ENCODE measurements at regions not wholly inside any gene's neighbourhood (a gene's known extent, or its start where the extent isn't known, plus 50 kb on each side); places are given as distances from the start of the nearest gene placed in this dataset.

- no peak for TF ChIP-seq CTCF (IDR thresholded peaks at IDR 0.05; ENCODE audit: low read depth, low read length)
- no peak overlapping the region for H3K4me3 ChIP-seq (ENCODE audit: low read depth, low read length)
Observed at GRCh38 chr21:23101111-23101510, 2102.9 kb downstream of the NCAM2 start.

GRCh38 chr21:23108533-23108932 is 2110.3 kb downstream of the NCAM2 start:
- no peak overlapping the region for H3K4me3 ChIP-seq (ENCODE audit: low read depth, low read length)
- TF ChIP-seq CTCF (IDR thresholded peaks at IDR 0.05; ENCODE audit: low read depth, low read length), result no peak

GRCh38 chr21:23111070-23111600 is 2112.9 kb downstream of the NCAM2 start:
- no peak for TF ChIP-seq CTCF (IDR thresholded peaks at IDR 0.05; ENCODE audit: low read depth, low read length)

GRCh38 chr21:23119491-23119890 is 2121.3 kb downstream of the NCAM2 start:
- no peak overlapping the region for H3K4me3 ChIP-seq (ENCODE audit: low read depth, low read length)
- TF ChIP-seq CTCF (IDR thresholded peaks at IDR 0.05; ENCODE audit: low read depth, low read length), result no peak

More at GRCh38 chr21:23111070-23111600, 2112.9 kb downstream of the NCAM2 start:
- H3K4me3 ChIP-seq (ENCODE audit: low read depth, low read length), result no peak overlapping the region

GRCh38 chr21:23127973-23128372 is 2129.8 kb downstream of the NCAM2 start:
- TF ChIP-seq CTCF (IDR thresholded peaks at IDR 0.05; ENCODE audit: low read depth, low read length), result no peak

GRCh38 chr21:23130308-23130707 is 2132.1 kb downstream of the NCAM2 start:
- no peak for TF ChIP-seq CTCF (IDR thresholded peaks at IDR 0.05; ENCODE audit: low read depth, low read length)
- no peak overlapping the region for H3K4me3 ChIP-seq (ENCODE audit: low read depth, low read length)

More at GRCh38 chr21:23127973-23128372, 2129.8 kb downstream of the NCAM2 start:
- no peak overlapping the region for H3K4me3 ChIP-seq (ENCODE audit: low read depth, low read length)

GRCh38 chr21:23131177-23131576 is 2133.0 kb downstream of the NCAM2 start:
- no peak for TF ChIP-seq CTCF (IDR thresholded peaks at IDR 0.05; ENCODE audit: low read depth, low read length)
- H3K4me3 ChIP-seq (ENCODE audit: low read depth, low read length), result no peak overlapping the region

All from WI38 (cell line).